HG03196 (cell line): ENCODE measurements at regions not wholly inside any gene's neighbourhood (a gene's known extent, or its start where the extent isn't known, plus 50 kb on each side); places are given as distances from the start of the nearest gene placed in this dataset.
"Not testable (repeated sequence)": the region's sequence is repeated elsewhere in the genome, so short reads cannot be mapped to it uniquely, and the experiment has no call there.

Experiments used
- ATAC-seq: cut with Tn5 transposase; IDR thresholded peaks from one replicate; pipeline ENCODE4 v1.9.1; 2021; ENCODE audit not compliant: unreplicated experiment

- not testable (repeated sequence) for ATAC-seq
Measured at GRCh38 chr2:89130665-89131308, 439.3 kb downstream of the RPIA start.

- ATAC-seq = not testable (repeated sequence)
Measured at GRCh38 chr2:89142959-89143358, 451.5 kb downstream of the RPIA start.

- ATAC-seq = not testable (repeated sequence)
Measured at GRCh38 chr2:89145342-89145741, 453.9 kb downstream of the RPIA start.

- not testable (repeated sequence) for ATAC-seq
Measured at GRCh38 chr2:89148256-89148655, 456.8 kb downstream of the RPIA start.

- ATAC-seq = not testable (repeated sequence)
Measured at GRCh38 chr2:89151699-89152098, 460.2 kb downstream of the RPIA start.

- ATAC-seq = not testable (repeated sequence)
Measured at GRCh38 chr2:89152501-89152900, 461.0 kb downstream of the RPIA start.

GRCh38 chr2:89153210-89153609 lies 461.7 kb downstream of the RPIA start:
- ATAC-seq = not testable (repeated sequence)

- not testable (repeated sequence) for ATAC-seq
Measured at GRCh38 chr2:89154247-89154682, 462.8 kb downstream of the RPIA start.

GRCh38 chr2:89160306-89160705 lies 468.8 kb downstream of the RPIA start:
- ATAC-seq = peak; percentile 67

GRCh38 chr2:89161626-89162025 lies 470.2 kb downstream of the RPIA start:
- ATAC-seq = not testable (repeated sequence)

GRCh38 chr2:89170506-89171173 lies 479.2 kb downstream of the RPIA start:
- ATAC-seq = not testable (repeated sequence)

GRCh38 chr2:89171174-89171519 lies 479.7 kb downstream of the RPIA start:
- ATAC-seq = not testable (repeated sequence)

GRCh38 chr2:89177004-89177403 lies 485.5 kb downstream of the RPIA start:
- not testable (repeated sequence) for ATAC-seq

- not testable (repeated sequence) for ATAC-seq
Measured at GRCh38 chr2:89182221-89182620, 490.7 kb downstream of the RPIA start.

GRCh38 chr2:89184746-89185145 lies 493.3 kb downstream of the RPIA start:
- not testable (repeated sequence) for ATAC-seq

- ATAC-seq = not testable (repeated sequence)
Measured at GRCh38 chr2:89195636-89196251, 504.3 kb downstream of the RPIA start.

- ATAC-seq = not testable (repeated sequence)
Measured at GRCh38 chr2:89196719-89197118, 505.2 kb downstream of the RPIA start.

- not testable (repeated sequence) for ATAC-seq
Measured at GRCh38 chr2:89198026-89198425, 506.6 kb downstream of the RPIA start.

- not testable (repeated sequence) for ATAC-seq
Measured at GRCh38 chr2:89199453-89200246, 508.2 kb downstream of the RPIA start.

GRCh38 chr2:89200247-89200527 lies 508.7 kb downstream of the RPIA start:
- ATAC-seq = not testable (repeated sequence)

- not testable (repeated sequence) for ATAC-seq
Measured at GRCh38 chr2:89202518-89202917, 511.0 kb downstream of the RPIA start.
